ENCODE measurements at regions not wholly inside any gene's neighbourhood (a gene's known extent, or its start where the extent isn't known, plus 50 kb on each side); places are given as distances from the start of the nearest gene placed in this dataset.

DNA sequence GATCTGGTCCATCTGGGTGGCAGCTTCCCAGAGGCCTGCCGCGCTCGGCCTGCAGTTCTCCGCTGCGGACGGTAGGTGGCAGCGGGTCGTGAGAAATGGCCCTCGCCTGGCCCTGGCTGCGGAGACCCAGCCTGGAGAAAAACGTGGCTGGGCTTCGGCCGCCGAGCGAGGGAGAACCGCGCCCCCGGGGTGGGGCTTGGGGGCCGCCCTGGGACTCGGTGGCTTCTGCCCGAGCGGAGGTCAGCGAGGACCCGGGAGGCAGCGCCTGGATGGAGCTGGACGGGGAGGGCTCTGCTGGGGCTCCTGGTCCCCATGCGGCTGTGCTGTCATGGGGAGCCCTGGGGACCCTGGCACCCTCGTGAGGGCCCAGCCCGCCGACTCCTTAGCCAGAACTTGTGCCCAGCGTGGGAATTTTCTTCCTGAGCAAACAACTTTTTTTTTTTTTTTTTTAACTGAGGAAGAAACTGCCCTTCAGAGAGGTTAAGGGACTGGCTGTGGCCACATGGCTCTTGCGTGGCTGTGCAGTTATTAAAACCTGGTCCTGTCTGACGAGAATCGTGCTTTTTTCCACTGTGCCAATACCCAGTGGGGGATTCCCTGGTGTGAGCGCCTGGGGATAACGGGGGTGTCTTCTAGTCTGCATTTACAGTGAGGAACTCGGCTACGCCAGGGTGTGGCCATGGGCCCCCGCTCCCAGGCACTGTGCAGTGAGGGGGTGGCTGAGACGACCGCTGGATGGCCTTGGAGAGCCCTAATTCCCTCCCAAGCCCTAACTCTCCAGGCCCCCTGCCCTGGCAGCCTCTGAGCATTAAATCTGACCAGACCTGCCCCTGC lies 535.6 kb downstream of the INSC start:
- TF ChIP-seq POLR2AphosphoS5 (IDR thresholded peaks at IDR 0.05; ENCODE audit: low read depth), result no peak
- TF ChIP-seq, protein P1, sequence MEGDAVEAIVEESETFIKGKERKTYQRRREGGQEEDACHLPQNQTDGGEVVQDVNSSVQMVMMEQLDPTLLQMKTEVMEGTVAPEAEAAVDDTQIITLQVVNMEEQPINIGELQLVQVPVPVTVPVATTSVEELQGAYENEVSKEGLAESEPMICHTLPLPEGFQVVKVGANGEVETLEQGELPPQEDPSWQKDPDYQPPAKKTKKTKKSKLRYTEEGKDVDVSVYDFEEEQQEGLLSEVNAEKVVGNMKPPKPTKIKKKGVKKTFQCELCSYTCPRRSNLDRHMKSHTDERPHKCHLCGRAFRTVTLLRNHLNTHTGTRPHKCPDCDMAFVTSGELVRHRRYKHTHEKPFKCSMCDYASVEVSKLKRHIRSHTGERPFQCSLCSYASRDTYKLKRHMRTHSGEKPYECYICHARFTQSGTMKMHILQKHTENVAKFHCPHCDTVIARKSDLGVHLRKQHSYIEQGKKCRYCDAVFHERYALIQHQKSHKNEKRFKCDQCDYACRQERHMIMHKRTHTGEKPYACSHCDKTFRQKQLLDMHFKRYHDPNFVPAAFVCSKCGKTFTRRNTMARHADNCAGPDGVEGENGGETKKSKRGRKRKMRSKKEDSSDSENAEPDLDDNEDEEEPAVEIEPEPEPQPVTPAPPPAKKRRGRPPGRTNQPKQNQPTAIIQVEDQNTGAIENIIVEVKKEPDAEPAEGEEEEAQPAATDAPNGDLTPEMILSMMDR (conservative IDR thresholded peaks at IDR 0.05; ENCODE audit: low read depth in 2 of 2), result peak; percentile 64 to 94
- TF ChIP-seq EZH2 (IDR thresholded peaks at IDR 0.05; ENCODE audit: low read depth, unreplicated experiment), result no peak
- TF ChIP-seq JUNB (IDR thresholded peaks at IDR 0.05; ENCODE audit: unreplicated experiment), result no peak
